C4-2B (cell line): ENCODE measurements at regions not wholly inside any gene's neighbourhood (a gene's known extent, or its start where the extent isn't known, plus 50 kb on each side); places are given as distances from the start of the nearest gene placed in this dataset.
A peak's percentile ranks its signal among the peaks of the same experiment; 100 is the strongest.

Experiments used
- H3K27ac ChIP-seq: fragments of 450-650 bp; 2 replicates; pipeline ENCODE4 v1.5.1; 2017
- ZFX ChIP-seq: fragments of 450-650 bp; IDR thresholded peaks from 2 replicates; pipeline ENCODE4 v1.6.1; 2017
- TF ChIP-seq, protein P1 (sequence below): fragments of 450-650 bp; conservative IDR thresholded peaks from 2 replicates; pipeline ENCODE4 v1.5.1; 2017; ENCODE audit warnings: mild to moderate bottlenecking

DNA sequence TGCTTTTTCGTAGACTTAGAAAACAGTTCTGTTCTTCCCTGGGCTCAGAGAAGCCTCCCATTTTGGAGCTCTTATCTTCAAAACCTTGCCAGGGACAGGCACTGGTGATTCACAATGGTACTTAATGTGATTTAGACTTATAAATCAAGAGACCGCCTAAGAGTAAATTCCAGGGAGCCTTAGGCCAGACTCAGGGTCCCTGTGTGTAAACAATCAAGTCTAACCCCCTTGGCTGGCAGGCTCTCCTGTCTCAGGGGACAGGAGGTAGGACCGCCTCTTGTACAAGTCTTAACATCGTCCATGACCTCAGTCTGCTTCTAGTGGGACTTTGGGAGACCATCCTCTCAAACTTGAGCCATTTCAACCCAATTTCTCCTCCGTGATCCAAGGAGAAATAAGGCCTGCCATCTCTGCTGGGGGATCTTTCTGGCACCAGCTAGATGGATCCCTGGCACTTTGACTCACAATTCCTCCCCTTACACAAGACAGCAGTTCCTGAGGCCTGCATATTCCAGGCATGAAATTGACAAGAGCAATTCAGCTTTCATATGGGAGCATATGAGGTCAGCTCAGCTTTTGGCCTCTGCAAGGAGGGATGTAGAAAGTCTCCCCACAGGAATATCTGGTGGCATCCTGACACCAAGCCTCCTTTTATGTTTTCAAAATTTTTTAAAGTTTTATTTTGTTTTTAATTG, 487.0 kb downstream of the TNS1 start:
- no peak for TF ChIP-seq ZFX
- TF ChIP-seq, protein P1, sequence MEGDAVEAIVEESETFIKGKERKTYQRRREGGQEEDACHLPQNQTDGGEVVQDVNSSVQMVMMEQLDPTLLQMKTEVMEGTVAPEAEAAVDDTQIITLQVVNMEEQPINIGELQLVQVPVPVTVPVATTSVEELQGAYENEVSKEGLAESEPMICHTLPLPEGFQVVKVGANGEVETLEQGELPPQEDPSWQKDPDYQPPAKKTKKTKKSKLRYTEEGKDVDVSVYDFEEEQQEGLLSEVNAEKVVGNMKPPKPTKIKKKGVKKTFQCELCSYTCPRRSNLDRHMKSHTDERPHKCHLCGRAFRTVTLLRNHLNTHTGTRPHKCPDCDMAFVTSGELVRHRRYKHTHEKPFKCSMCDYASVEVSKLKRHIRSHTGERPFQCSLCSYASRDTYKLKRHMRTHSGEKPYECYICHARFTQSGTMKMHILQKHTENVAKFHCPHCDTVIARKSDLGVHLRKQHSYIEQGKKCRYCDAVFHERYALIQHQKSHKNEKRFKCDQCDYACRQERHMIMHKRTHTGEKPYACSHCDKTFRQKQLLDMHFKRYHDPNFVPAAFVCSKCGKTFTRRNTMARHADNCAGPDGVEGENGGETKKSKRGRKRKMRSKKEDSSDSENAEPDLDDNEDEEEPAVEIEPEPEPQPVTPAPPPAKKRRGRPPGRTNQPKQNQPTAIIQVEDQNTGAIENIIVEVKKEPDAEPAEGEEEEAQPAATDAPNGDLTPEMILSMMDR: no peak
- H3K27ac ChIP-seq: no peak overlapping the region

DNA sequence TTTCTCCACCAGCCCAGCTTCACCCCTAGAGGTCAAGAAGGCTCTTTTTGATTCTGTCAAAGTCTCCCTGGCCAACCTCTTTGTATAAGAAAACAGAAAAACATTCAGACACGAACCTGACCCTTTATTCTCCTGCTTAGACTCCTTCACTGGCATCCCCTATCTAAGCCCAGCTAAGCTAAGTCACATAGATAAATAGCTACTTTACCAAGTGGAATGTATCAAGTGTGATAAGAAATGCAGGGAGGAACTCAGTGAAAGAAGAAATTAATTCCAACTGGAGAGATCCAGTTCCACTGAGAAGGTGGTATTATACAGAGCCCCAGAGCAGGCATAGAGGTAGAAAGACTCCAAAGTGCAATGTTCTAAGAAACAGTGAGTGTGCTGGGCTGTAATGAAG, 489.5 kb downstream of the TNS1 start:
- TF ChIP-seq, protein P1: no peak
- no peak for TF ChIP-seq ZFX
- H3K27ac ChIP-seq: no peak overlapping the region

DNA sequence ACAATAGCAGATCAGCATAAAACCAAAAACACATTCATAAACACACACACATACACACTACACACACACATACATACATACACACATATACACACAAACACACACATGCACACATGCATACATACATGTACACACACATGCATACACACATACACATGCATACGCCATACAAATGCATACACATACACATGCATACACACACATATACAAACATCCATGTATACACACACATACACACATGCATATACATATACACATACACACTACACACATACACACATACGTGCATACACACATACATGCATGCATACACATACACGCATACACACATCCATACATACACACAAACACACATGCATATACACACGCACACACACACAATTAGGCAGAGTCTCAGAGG, 490.1 kb downstream of the TNS1 start:
- TF ChIP-seq ZFX: no peak
- TF ChIP-seq, protein P1: no peak
- H3K27ac ChIP-seq: no peak overlapping the region

DNA sequence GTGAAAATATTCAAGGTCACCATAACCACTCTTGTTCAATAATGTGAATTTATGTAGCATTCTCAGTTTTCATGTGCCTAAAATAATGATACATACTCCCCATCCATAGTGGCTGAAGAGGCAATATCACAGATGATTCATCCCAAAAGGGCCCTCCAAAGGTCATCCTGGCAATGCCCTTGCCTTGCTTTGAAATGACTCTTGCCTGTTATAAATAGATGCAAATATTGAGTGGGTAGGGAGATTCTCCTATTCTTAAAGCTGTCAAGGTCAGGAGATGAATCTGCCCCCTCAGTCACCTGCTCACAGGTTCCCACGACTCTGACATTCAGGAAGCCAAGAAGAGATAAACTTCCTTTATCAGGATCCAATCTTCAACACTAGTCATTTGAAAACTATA, 490.5 kb downstream of the TNS1 start:
- no peak for TF ChIP-seq ZFX
- TF ChIP-seq, protein P1: no peak

DNA sequence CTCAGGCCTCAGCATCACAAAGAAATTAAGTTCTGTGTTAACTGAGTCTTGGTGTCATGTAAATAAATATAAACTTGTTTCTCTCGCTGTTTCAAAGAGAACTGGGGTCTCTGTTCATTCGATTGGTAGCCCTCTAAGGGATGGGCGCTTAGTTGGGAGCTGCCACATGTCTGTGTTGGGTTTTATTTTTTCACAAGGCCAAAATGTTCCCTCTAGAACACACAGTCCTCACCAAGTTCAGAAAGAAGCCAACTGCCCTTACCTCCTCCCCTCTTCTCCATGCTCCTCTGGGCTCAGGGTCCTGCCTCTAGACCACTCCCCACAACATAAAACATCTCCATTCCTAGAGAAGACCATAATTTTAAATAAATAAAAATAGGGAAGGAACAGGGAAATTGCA, 490.9 kb downstream of the TNS1 start:
- H3K27ac ChIP-seq: no peak overlapping the region
- no peak for TF ChIP-seq ZFX
- TF ChIP-seq, protein P1: no peak

More for the DNA sequence above, 490.5 kb downstream of the TNS1 start:
- H3K27ac ChIP-seq: no peak overlapping the region

DNA sequence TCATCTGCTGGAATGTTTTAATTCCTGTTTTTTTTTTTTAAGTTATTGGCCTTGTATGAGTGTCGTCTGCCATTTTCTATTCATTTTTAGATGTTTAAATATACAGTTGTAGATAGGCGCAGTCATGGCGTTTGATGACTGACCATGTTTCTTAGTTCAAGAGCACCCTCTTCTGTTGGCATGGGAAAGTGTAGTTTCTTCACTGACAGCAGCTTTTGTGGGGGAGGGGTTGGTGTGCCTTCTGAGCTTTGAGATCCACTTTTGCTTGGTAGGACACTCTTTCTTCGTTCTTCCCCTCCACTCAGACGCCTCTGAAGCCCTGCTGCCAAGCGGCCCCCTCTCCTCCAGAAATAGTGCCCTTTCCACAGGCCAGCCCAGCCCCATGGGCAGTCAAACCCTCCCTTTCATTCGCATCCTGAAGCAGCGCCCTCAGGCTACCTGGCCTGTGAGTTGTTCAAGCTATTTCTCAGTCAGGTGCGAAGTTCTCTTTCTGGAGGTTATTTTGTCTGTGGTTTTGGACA, 492.0 kb downstream of the TNS1 start:
- no peak overlapping the region for H3K27ac ChIP-seq
- TF ChIP-seq ZFX: no peak
- TF ChIP-seq, protein P1: peak; percentile 79

DNA sequence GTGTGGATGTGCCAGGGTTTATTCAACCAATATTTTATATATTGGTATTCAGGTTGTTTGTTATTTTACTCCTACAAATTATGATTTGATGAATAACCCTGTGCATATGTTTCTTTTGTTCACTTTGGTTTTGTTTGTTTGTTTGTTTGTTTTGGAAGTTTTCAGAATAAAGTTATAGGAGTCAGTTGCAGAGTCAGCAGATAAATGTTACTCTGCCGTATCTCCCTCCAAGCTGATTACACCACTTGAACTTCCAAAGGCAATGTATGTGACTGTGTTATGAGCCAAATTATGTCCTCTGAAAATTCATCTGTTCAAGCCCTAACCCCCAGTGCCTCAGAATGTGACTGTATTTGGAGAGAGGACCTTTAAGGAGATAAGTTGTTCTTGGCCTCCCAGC, 497.5 kb downstream of the TNS1 start:
- H3K27ac ChIP-seq: no peak overlapping the region
- TF ChIP-seq ZFX: no peak
- TF ChIP-seq, protein P1: no peak
